ENCODE measurements at regions not wholly inside any gene's neighbourhood (a gene's known extent, or its start where the extent isn't known, plus 50 kb on each side); places are given as distances from the start of the nearest gene placed in this dataset.

DNA sequence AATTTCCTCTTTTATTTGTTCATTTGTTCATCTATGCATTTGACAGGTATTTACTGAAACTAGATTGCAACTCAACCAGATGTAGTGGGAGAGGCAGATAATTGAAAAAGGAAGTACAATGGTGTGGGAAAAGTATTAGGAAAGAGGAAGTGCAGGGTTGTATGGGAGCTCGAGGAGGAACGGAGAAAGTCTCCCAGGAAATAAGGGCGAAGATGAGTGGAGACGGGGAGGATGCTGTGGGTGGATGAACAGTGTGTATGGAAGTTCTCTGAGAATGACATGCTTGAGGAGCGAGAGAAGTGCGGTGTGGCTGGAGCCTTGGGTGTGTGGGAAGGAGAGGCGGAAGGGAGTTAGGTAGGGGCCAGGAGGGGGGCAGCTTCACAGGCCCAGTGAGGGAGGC, 87.5 kb upstream of the DHX15 start:
- WGBS (ENCODE audit: extremely low coverage, insufficient read length, low lambda C conversion rate), result no CpG with 5 or more reads among the region's 7 CpGs
- Histone ChIP-seq H3K79me1 (ENCODE audit: insufficient read depth, low read depth, low read length, poor library complexity, severe bottlenecking) (no peaks in the 10 kb centered on the region), H4K20me1 (ENCODE audit: control insufficient read depth, insufficient read depth, insufficient read length) (no peaks in the 10 kb centered on the region), H3K4ac (ENCODE audit: low read depth, low read length) (no peak overlapping the region), H2BK5ac (ENCODE audit: insufficient read length, low read length) (no peak overlapping the region), H4K5ac (ENCODE audit: insufficient read length, low read depth, low read length) (no peak overlapping the region), H2BK15ac (ENCODE audit: low read depth, low read length) (no peak overlapping the region), H2BK20ac (ENCODE audit: low read depth, low read length, poor library complexity, severe bottlenecking) (no peak overlapping the region), H3T11ph (ENCODE audit: low read length) (no peak overlapping the region), H3K9ac (ENCODE audit: extremely low read depth, insufficient read length, low read length) (no peak overlapping the region), H3K14ac (ENCODE audit: insufficient read depth, low read length) (no peak overlapping the region), H4K8ac (replicated peaks; ENCODE audit: insufficient read length, low read depth, low read length) (no peak overlapping the region), H2BK12ac (ENCODE audit: insufficient read length, low read depth, low read length) (no peak overlapping the region), H4K91ac (ENCODE audit: insufficient read length, low read depth, low read length) (no peak overlapping the region), H2AFZ (ENCODE audit: low read length) (no peak overlapping the region), H3K27me3 (ENCODE audit: insufficient read depth, low read length) (0 out of 2 replicates have a peak, but pooled peaks cover 1% of the 10 kb centered on the region), H3K79me2 (ENCODE audit: insufficient read depth, low read length) (no peaks in the 10 kb centered on the region), H3K56ac (ENCODE audit: insufficient read length, low read depth, low read length) (no peak overlapping the region), H3K4me1 (ENCODE audit: insufficient read depth, low read length) (no peaks in the 10 kb centered on the region), H3K18ac (ENCODE audit: insufficient read length, low read depth, low read length) (no peak overlapping the region), H2AK5ac (ENCODE audit: insufficient read length, low read length) (no peak overlapping the region), H2BK120ac (ENCODE audit: low read depth, low read length, poor library complexity, severe bottlenecking) (no peak overlapping the region), H3K27ac (ENCODE audit: insufficient read length, low read depth, low read length) (no peak overlapping the region), H3K23me2 (ENCODE audit: insufficient read length, low read depth, low read length, poor library complexity, severe bottlenecking) (no peaks in the 10 kb centered on the region), H3K9me3 (ENCODE audit: control insufficient read depth, low read depth, low read length) (no peaks in the 10 kb centered on the region), H3K23ac (ENCODE audit: insufficient read length, low read depth, low read length) (no peak overlapping the region), H3K4me2 (ENCODE audit: insufficient read depth, insufficient read length, low read length) (no peak overlapping the region)
- H3K4me3 Mint-ChIP-seq, result no peak overlapping the region
- peaks cover 0 to 6% of the 10 kb centered on the region in 2 experiments; a peak in 2 of 4 replicates for H3K4me1 Mint-ChIP-seq
- peaks cover 8 to 29% (median 19%) of the 10 kb centered on the region in 3 experiments for H3K36me3 Mint-ChIP-seq (ENCODE audit: insufficient read depth in 1 of 3, low read depth in 3 of 3)
- peaks cover 14 to 15% of the 10 kb centered on the region in 2 experiments; a peak in 4 of 5 replicates for H3K9me3 Mint-ChIP-seq
- DNase-seq, result no peak
- TF ChIP-seq, protein P1, sequence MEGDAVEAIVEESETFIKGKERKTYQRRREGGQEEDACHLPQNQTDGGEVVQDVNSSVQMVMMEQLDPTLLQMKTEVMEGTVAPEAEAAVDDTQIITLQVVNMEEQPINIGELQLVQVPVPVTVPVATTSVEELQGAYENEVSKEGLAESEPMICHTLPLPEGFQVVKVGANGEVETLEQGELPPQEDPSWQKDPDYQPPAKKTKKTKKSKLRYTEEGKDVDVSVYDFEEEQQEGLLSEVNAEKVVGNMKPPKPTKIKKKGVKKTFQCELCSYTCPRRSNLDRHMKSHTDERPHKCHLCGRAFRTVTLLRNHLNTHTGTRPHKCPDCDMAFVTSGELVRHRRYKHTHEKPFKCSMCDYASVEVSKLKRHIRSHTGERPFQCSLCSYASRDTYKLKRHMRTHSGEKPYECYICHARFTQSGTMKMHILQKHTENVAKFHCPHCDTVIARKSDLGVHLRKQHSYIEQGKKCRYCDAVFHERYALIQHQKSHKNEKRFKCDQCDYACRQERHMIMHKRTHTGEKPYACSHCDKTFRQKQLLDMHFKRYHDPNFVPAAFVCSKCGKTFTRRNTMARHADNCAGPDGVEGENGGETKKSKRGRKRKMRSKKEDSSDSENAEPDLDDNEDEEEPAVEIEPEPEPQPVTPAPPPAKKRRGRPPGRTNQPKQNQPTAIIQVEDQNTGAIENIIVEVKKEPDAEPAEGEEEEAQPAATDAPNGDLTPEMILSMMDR (conservative IDR thresholded peaks at IDR 0.05), result no peak
- H3K27me3 Mint-ChIP-seq (ENCODE audit: low read depth), result peaks cover 2% of the 10 kb centered on the region; the same call in 1 of the 2 replicates
- peak overlapping the region in 2 of 3 experiments; percentile 1 to 55; a peak in 2 of 7 replicates for H3K27ac Mint-ChIP-seq

All from H9 (cell line).